GM13976 (cell line): ENCODE measurements at regions not wholly inside any gene's neighbourhood (a gene's known extent, or its start where the extent isn't known, plus 50 kb on each side); places are given as distances from the start of the nearest gene placed in this dataset.

Experiments used
- DNase-seq: peaks from one replicate; pipeline ENCODE4 v3.0.0; 2012; ENCODE audit warnings: low spot score
- CTCF ChIP-seq: IDR thresholded peaks from 2 replicates; pipeline ENCODE4 v1.5.1; 2012; ENCODE audit warnings: borderline replicate concordance, mild to moderate bottlenecking; ENCODE audit not compliant: insufficient read depth; ENCODE audit errors: extremely low read depth, missing control alignments, control extremely low read depth
- in situ Hi-C: fragments of 300-500 bp; cut with MboI; formaldehyde crosslinking; loops from one replicate; pipeline ENCODE4 v1.12.0; 2022; ENCODE audit warnings: low sequenced_read_pairs, mixed read lengths, inconsistent platforms; ENCODE audit not compliant: unreplicated experiment

DNA sequence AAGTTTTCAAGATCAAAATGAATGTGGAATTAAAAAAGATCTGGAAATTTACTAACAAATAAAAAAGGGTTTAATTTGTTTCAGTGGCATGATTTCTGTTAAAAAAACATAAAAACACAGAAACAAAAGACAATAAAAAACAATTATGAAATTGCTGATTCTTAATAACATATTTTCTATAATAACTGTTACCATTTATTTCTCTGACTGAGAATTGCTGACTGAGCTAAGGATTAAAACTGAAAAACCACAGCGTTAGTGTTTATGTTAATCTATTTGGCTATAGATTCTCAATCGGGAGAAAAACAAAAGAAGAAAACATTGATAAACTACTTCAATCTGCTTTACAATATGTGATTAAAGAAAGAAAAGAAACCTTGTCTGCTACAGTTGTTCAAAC is 678.6 kb upstream of the ZEB2 start:
- in situ Hi-C loops, result no loop called here

DNA sequence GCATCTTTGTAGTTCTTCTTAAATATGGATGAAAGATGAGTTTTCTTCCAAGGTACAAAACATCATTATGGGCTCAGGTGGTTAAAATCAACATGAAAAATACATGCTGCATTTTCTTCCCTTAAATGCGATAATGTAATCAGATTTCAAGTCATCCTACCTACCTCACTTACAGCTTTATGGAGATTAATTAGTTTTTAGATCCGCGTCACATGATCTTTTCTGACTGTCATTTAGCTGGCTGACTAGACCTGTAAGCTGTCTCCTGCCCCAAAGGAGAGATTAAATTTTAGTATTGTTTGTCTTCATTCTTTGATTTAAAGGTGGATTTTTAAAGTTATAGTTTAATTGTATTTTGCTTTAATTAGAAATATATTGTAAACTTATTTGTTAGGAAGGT is 678.0 kb upstream of the ZEB2 start:
- in situ Hi-C loops, result no loop called here
- no peak for DNase-seq
- no peak for TF ChIP-seq CTCF

More for the DNA sequence above, 678.6 kb upstream of the ZEB2 start:
- no peak for TF ChIP-seq CTCF
- no peak for DNase-seq

- in situ Hi-C loops, result no loop called here
- TF ChIP-seq CTCF, result no peak
- no peak for DNase-seq
Observed at GRCh38 chr2:145194673-145195072, 674.8 kb upstream of the ZEB2 start.

GRCh38 chr2:145190031-145190703 is 670.2 kb upstream of the ZEB2 start:
- TF ChIP-seq CTCF, result no peak
- no peak for DNase-seq

DNA sequence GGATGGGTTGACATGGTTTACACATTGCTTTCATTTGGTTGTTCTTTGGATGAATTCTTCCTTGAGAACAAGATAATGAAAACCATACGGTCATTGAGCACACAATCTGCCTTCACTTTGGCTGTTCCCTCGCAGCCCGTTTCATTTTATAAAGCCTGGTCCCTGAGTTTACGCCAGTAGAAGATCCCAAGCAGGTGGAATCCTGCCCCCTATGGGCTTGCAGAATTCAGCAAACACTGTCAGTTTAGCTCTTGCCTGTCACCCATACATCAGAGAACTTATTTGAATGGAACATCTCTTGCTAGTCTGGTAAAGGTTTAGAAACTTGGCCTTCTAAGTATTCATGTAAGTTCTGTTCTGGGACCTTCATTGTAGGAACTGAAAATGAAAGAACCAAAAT is 666.4 kb upstream of the ZEB2 start:
- no peak for TF ChIP-seq CTCF
- in situ Hi-C loops, result no loop called here
- DNase-seq, result peak; percentile 3

More at GRCh38 chr2:145190031-145190703, 670.2 kb upstream of the ZEB2 start:
- in situ Hi-C loops, result no loop called here

GRCh38 chr2:145185696-145186095 is 665.8 kb upstream of the ZEB2 start:
- DNase-seq, result no peak
- no peak for TF ChIP-seq CTCF
- in situ Hi-C loops, result no loop called here
